IMR-90 (cell line): ENCODE measurements at regions not wholly inside any gene's neighbourhood (a gene's known extent, or its start where the extent isn't known, plus 50 kb on each side); places are given as distances from the start of the nearest gene placed in this dataset.

Experiments used
- ATAC-seq: fragments of 200-7000 bp; cut with Tn5 transposase; 2 replicates; pipeline ENCODE4 v1.9.1; 2020; ENCODE audit warnings: low read depth, mild to moderate bottlenecking, moderate library complexity
- BruUV-seq: library from RNA; stranded (reverse); fragments of 400-500 nt; replicated peaks from 2 replicates; lab custom pipeline; 2021; lab: Mats Ljungman, UMichigan
- CTCF ChIA-PET: fragments of 300-600 bp; formaldehyde crosslinking; extraction: SDS; loops from one replicate; lab custom pipeline; 2021; ENCODE audit warnings: antibody characterized with exemption; lab: Yijun Ruan, JAX
- POLR2A ChIA-PET: fragments of 300-600 bp; sonication (Branson Sonifier 250); formaldehyde crosslinking; loops from one replicate; lab custom pipeline; 2022; ENCODE audit warnings: antibody characterized with exemption; ENCODE audit not compliant: unreplicated experiment; lab: Charles Lee
- DNase-seq: peaks from one replicate; pipeline ENCODE4 v3.0.0; 2013
- H2AFZ ChIP-seq: replicated peaks from 2 replicates; pipeline ENCODE3; 2013; ENCODE audit warnings: low read length, mild to moderate bottlenecking; ENCODE audit not compliant: poor library complexity
- H2AK5ac ChIP-seq: 2 replicates; pipeline ENCODE4 v1.6.1; 2013; ENCODE audit warnings: low read depth, low read length, inconsistent platforms
- H2AK9ac ChIP-seq: replicated peaks from 2 replicates; pipeline ENCODE3; 2013; ENCODE audit warnings: mild to moderate bottlenecking, low read depth, low read length, moderate library complexity; ENCODE audit not compliant: poor library complexity
- H2BK120ac ChIP-seq: 2 replicates; pipeline ENCODE4 v1.6.1; 2013; ENCODE audit warnings: low read depth, low read length, inconsistent platforms
- H2BK15ac ChIP-seq: 3 replicates; pipeline ENCODE4 v1.6.1; 2013; ENCODE audit warnings: low read depth, low read length, inconsistent platforms
- H2BK20ac ChIP-seq: 2 replicates; pipeline ENCODE4 v1.6.1; 2013; ENCODE audit warnings: low read depth, mild to moderate bottlenecking, inconsistent platforms, low read length, moderate library complexity
- H2BK5ac ChIP-seq: 2 replicates; pipeline ENCODE4 v1.6.1; 2013; ENCODE audit warnings: mild to moderate bottlenecking, low read depth, low read length, inconsistent platforms; ENCODE audit not compliant: poor library complexity, severe bottlenecking
- H3K14ac ChIP-seq: replicated peaks from 2 replicates; pipeline ENCODE4 v1.6.1; 2013; ENCODE audit warnings: low read depth, low read length, inconsistent platforms
- H3K18ac ChIP-seq: 2 replicates; pipeline ENCODE4 v1.6.1; 2013; ENCODE audit warnings: low read depth, low read length, control low read depth
- H3K23ac ChIP-seq: 2 replicates; pipeline ENCODE4 v1.6.1; 2013; ENCODE audit warnings: low read depth, low read length, inconsistent platforms
- H3K27ac ChIP-seq: 2 replicates; pipeline ENCODE4 v1.5.1; 2013; ENCODE audit warnings: mild to moderate bottlenecking, control low read depth, low read length; ENCODE audit not compliant: insufficient read depth
- H3K27me3 ChIP-seq: 2 replicates; pipeline ENCODE4 v1.6.1; 2013; ENCODE audit warnings: low read length; ENCODE audit not compliant: control insufficient read depth, insufficient read depth
- H3K36me3 ChIP-seq: 2 replicates; pipeline ENCODE4 v1.6.1; 2013; ENCODE audit warnings: low read length, mixed read lengths; ENCODE audit not compliant: control insufficient read depth, insufficient read depth
- H3K4ac ChIP-seq: 2 replicates; pipeline ENCODE4 v1.6.1; 2013; ENCODE audit warnings: low read depth, low read length, inconsistent platforms
- H3K4me1 ChIP-seq: 2 replicates; pipeline ENCODE4 v1.6.1; 2013; ENCODE audit warnings: low read length, mixed read lengths; ENCODE audit not compliant: control insufficient read depth, insufficient read depth
- H3K4me2 ChIP-seq: 2 replicates; pipeline ENCODE4 v1.6.1; 2013; ENCODE audit warnings: low read depth, mild to moderate bottlenecking, control low read depth, low read length, moderate library complexity
- H3K4me3 ChIP-seq: 2 replicates; pipeline ENCODE4 v1.5.1; 2013; ENCODE audit warnings: low read depth, mild to moderate bottlenecking, control low read depth, low read length, moderate library complexity; ENCODE audit not compliant: insufficient read depth
- H3K56ac ChIP-seq: 2 replicates; pipeline ENCODE4 v1.6.1; 2013; ENCODE audit warnings: low read length, inconsistent platforms; ENCODE audit not compliant: insufficient read depth; ENCODE audit errors: extremely low read depth
- H3K79me1 ChIP-seq, 2 experiments: 2 replicates each; pipeline ENCODE4 v1.6.1; 2013; ENCODE audit warnings: low read length in 2 of 2, inconsistent platforms in 1 of 2, low read depth in 1 of 2
- H3K9ac ChIP-seq: 2 replicates; pipeline ENCODE4 v1.6.1; 2013; ENCODE audit warnings: low read depth, low read length, control low read depth
- H3K9me1 ChIP-seq: 2 replicates; pipeline ENCODE4 v1.6.1; 2013; ENCODE audit warnings: low read length, inconsistent platforms; ENCODE audit not compliant: insufficient read depth
- H3K9me3 ChIP-seq: 2 replicates; pipeline ENCODE4 v1.6.1; 2013; ENCODE audit warnings: low read length; ENCODE audit not compliant: control insufficient read depth, insufficient read depth
- H4K20me1 ChIP-seq: 2 replicates; pipeline ENCODE4 v1.6.1; 2013; ENCODE audit warnings: low read length, inconsistent platforms; ENCODE audit not compliant: insufficient read depth
- H4K5ac ChIP-seq: 2 replicates; pipeline ENCODE4 v1.6.1; 2013; ENCODE audit warnings: mild to moderate bottlenecking, low read depth, low read length, control low read depth
- H4K8ac ChIP-seq, 2 experiments: 2 replicates each; pipeline ENCODE4 v1.6.1; 2013; ENCODE audit warnings: low read depth in 2 of 2, low read length in 2 of 2, control low read depth in 1 of 2, inconsistent platforms in 1 of 2
- H4K91ac ChIP-seq: 2 replicates; pipeline ENCODE4 v1.6.1; 2013; ENCODE audit warnings: low read depth, low read length, inconsistent platforms; ENCODE audit not compliant: insufficient read depth
- MAFK ChIP-seq: IDR thresholded peaks from 2 replicates; pipeline ENCODE4 v1.6.1; 2012; ENCODE audit warnings: low read depth, low read length, improper control_type of control experiment
- RFX5 ChIP-seq: IDR thresholded peaks from 2 replicates; pipeline ENCODE4 v1.8.0; 2012; ENCODE audit warnings: low read depth, mild to moderate bottlenecking, low read length, moderate library complexity
- SMC3 ChIP-seq: fragments of 150-350 bp; IDR thresholded peaks from 2 replicates; pipeline ENCODE4 v1.6.1; 2016; ENCODE audit warnings: low read depth, mild to moderate bottlenecking, antibody characterized with exemption, low read length, moderate library complexity
- WGBS, 2 experiments: methylation state at CpG; one replicate each; pipeline versions ENCODE4 v1.1.5 to v1.1.7; 2013; ENCODE audit warnings: missing lambda C conversion rate in 2 of 2; ENCODE audit not compliant: insufficient read length in 1 of 2; ENCODE audit errors: extremely low coverage in 2 of 2; 5-methylcytosine and 5-hydroxymethylcytosine counted together
- dilution Hi-C: fragments of 300-500 bp; cut with HindIII; formaldehyde crosslinking; loops from one replicate; pipeline ENCODE4 v1.14.3; 2018; ENCODE audit warnings: low sequenced_read_pairs; ENCODE audit not compliant: unreplicated experiment
- in situ Hi-C: fragments of 300-500 bp; cut with MboI; formaldehyde crosslinking; loops from 3 replicates; pipeline ENCODE4 v1.14.3; 2019; ENCODE audit warnings: low sequenced_read_pairs, inconsistent platforms, mixed read lengths
- intact Hi-C: fragments of 100-400 bp; cut with micrococcal nuclease; formaldehyde crosslinking; loops from 2 replicates; pipeline ENCODE4 v1.10.0; 2022

- POLR2A ChIA-PET: no interaction called here
- Histone ChIP-seq H2BK120ac (no peak overlapping the region), H4K91ac (no peak overlapping the region), H4K5ac (no peak overlapping the region), H2BK15ac (no peak overlapping the region), H3K18ac (no peak overlapping the region), H2AK5ac (no peak overlapping the region), H3K4me2 (no peak overlapping the region), H2BK20ac (no peak overlapping the region), H3K9me1 (no peaks in the 10 kb centered on the region), H3K4ac (no peak overlapping the region), H3K4me3 (no peak overlapping the region), H2AFZ (no peak overlapping the region), H2AK9ac (no peak overlapping the region), H3K23ac (no peak overlapping the region), H4K8ac (no peak overlapping the region), H3K9ac (no peak overlapping the region), H2BK5ac (no peak overlapping the region), H3K14ac (no peak overlapping the region), H3K36me3 (no peaks in the 10 kb centered on the region), H4K20me1 (no peaks in the 10 kb centered on the region), H3K27ac (no peak overlapping the region), H3K79me1 (no peaks in the 10 kb centered on the region), H3K9me3 (no peaks in the 10 kb centered on the region), H3K4me1 (no peaks in the 10 kb centered on the region), H3K27me3 (no peaks in the 10 kb centered on the region), H3K56ac (no peak overlapping the region)
- ATAC-seq: no peak
- intact Hi-C loops (no loop called here), dilution Hi-C loops (no loop called here), in situ Hi-C loops (no loop called here)
- BruUV-seq: no TSS peak
- CTCF ChIA-PET: no interaction called here
- no CpG with 5 or more reads among the region's 4 CpGs for WGBS, 2 experiments
- TF ChIP-seq MAFK (no peak), SMC3 (no peak), RFX5 (no peak)
- DNase-seq: no peak
Measured at GRCh38 chrX:121581885-121582284, 534.5 kb downstream of the GLUD2 start.
